ENCODE measurements at regions not wholly inside any gene's neighbourhood (a gene's known extent, or its start where the extent isn't known, plus 50 kb on each side); places are given as distances from the start of the nearest gene placed in this dataset.

- TF ChIP-seq SMC3 (IDR thresholded peaks at IDR 0.05; ENCODE audit: low read depth, low read length), result no peak
- no peak for TF ChIP-seq CTCF (IDR thresholded peaks at IDR 0.05)
- no peak for TF ChIP-seq EP300 (IDR thresholded peaks at IDR 0.05; ENCODE audit: borderline replicate concordance in 1 of 2, low read depth in 1 of 2, low read length in 1 of 2)
- no peak for TF ChIP-seq YY1 (IDR thresholded peaks at IDR 0.05; ENCODE audit: low read depth)
- no peak for TF ChIP-seq TAF1 (IDR thresholded peaks at IDR 0.05; ENCODE audit: borderline replicate concordance, low read depth, low read length)
- no peak for TF ChIP-seq RFX5 (IDR thresholded peaks at IDR 0.05; ENCODE audit: low read length)
- TF ChIP-seq USF1 (IDR thresholded peaks at IDR 0.05; ENCODE audit: borderline replicate concordance, low read depth), result no peak
- no peak for TF ChIP-seq ZBTB33 (IDR thresholded peaks at IDR 0.05; ENCODE audit: borderline replicate concordance, low read depth)
- TF ChIP-seq GABPA (IDR thresholded peaks at IDR 0.05; ENCODE audit: low read depth), result no peak
- no peak for TF ChIP-seq REST (IDR thresholded peaks at IDR 0.05; ENCODE audit: low read depth, low read length)
- TF ChIP-seq POLR2AphosphoS5 (IDR thresholded peaks at IDR 0.05; ENCODE audit: low read depth, low read length), result no peak
- TF ChIP-seq RCOR1 (IDR thresholded peaks at IDR 0.05; ENCODE audit: low read length), result no peak
- no peak for TF ChIP-seq RAD21 (IDR thresholded peaks at IDR 0.05; ENCODE audit: low read length)
These were observed 843.3 kb upstream of the CDH10 start for GRCh38 chr5:25488119-25488518.

All from SK-N-SH (cell line).